GM23338 (cell line): ENCODE measurements at regions not wholly inside any gene's neighbourhood (a gene's known extent, or its start where the extent isn't known, plus 50 kb on each side); places are given as distances from the start of the nearest gene placed in this dataset.

Experiments
- ATAC-seq: fragments of 200-7000 bp; cut with Tn5 transposase; 3 replicates; pipeline ENCODE4 v1.9.1; 2020
- DNase-seq: peaks from one replicate; pipeline ENCODE4 v3.0.0-alpha.2; 2015; ENCODE audit warnings: low spot score
- H2AFZ ChIP-seq: fragments of 200-600 bp; sonication (generic); 2 replicates; pipeline ENCODE4 v1.8.0; 2016; ENCODE audit warnings: antibody characterized with exemption, mild to moderate bottlenecking, moderate library complexity
- H3F3A ChIP-seq: fragments of 200-600 bp; sonication (generic); replicated peaks from 2 replicates; pipeline ENCODE4 v1.8.0; 2017; ENCODE audit warnings: antibody characterized with exemption, mixed run types, low read depth
- H3K27ac ChIP-seq: fragments of 200-600 bp; sonication (generic); 2 replicates; pipeline ENCODE4 v1.6.1; 2016; ENCODE audit warnings: low read depth
- H3K27me3 ChIP-seq: fragments of 200-600 bp; sonication (generic); 2 replicates; pipeline ENCODE4 v1.8.0; 2016; ENCODE audit warnings: mild to moderate bottlenecking, mixed run types, moderate library complexity; ENCODE audit not compliant: insufficient read depth
- H3K36me3 ChIP-seq: fragments of 200-600 bp; sonication (generic); 2 replicates; pipeline ENCODE4 v1.8.0; 2016; ENCODE audit warnings: mild to moderate bottlenecking; ENCODE audit not compliant: insufficient read depth
- H3K4me1 ChIP-seq: fragments of 200-600 bp; sonication (generic); 2 replicates; pipeline ENCODE4 v1.8.0; 2016; ENCODE audit warnings: mild to moderate bottlenecking, moderate library complexity; ENCODE audit not compliant: insufficient read depth
- H3K4me2 ChIP-seq: fragments of 200-600 bp; sonication (generic); 2 replicates; pipeline ENCODE4 v1.7.1; 2017; ENCODE audit warnings: mixed run types
- H3K4me3 ChIP-seq: fragments of 200-600 bp; sonication (generic); 2 replicates; pipeline ENCODE4 v1.6.1; 2016; ENCODE audit warnings: mixed run types
- H3K79me2 ChIP-seq: fragments of 200-600 bp; sonication (generic); replicated peaks from 2 replicates; pipeline ENCODE4 v1.8.0; 2017; ENCODE audit warnings: mild to moderate bottlenecking; ENCODE audit not compliant: insufficient read depth
- H3K9me2 ChIP-seq: fragments of 200-600 bp; sonication (generic); 2 replicates; pipeline ENCODE4 v1.8.0; 2017; ENCODE audit not compliant: insufficient read depth
- H4K20me1 ChIP-seq: fragments of 200-600 bp; sonication (generic); replicated peaks from 2 replicates; pipeline ENCODE4 v1.8.0; 2017; ENCODE audit warnings: mild to moderate bottlenecking; ENCODE audit not compliant: insufficient read depth
- H3K27ac Mint-ChIP-seq: 2 replicates; pipeline ENCODE4 v1.8.0; 2020; ENCODE audit warnings: inconsistent platforms, mild to moderate bottlenecking, moderate library complexity, mixed read lengths
- H3K27me3 Mint-ChIP-seq: 3 replicates; pipeline ENCODE4 v1.8.0; 2022; ENCODE audit warnings: low read depth, mild to moderate bottlenecking, moderate library complexity, mixed read lengths, inconsistent platforms; ENCODE audit not compliant: insufficient read depth, poor library complexity
- H3K36me3 Mint-ChIP-seq: 3 replicates; pipeline ENCODE4 v1.8.0; 2021; ENCODE audit warnings: low read depth, mild to moderate bottlenecking, inconsistent platforms, moderate library complexity, mixed read lengths
- H3K4me1 Mint-ChIP-seq: 3 replicates; pipeline ENCODE4 v1.8.0; 2020; ENCODE audit warnings: mild to moderate bottlenecking, inconsistent platforms, mixed read lengths
- H3K4me3 Mint-ChIP-seq: 3 replicates; pipeline ENCODE4 v1.8.0; 2021; ENCODE audit warnings: moderate library complexity, mild to moderate bottlenecking, inconsistent platforms, mixed read lengths
- H3K9me3 Mint-ChIP-seq: 3 replicates; pipeline ENCODE4 v1.8.0; 2020; ENCODE audit warnings: moderate library complexity, mild to moderate bottlenecking, inconsistent platforms, mixed read lengths
- CREB1 ChIP-seq: fragments of 250-450 bp; sonication (Bioruptor Pico); IDR thresholded peaks from 2 replicates; pipeline ENCODE4 v1.5.0; 2020; ENCODE audit warnings: low read depth, mild to moderate bottlenecking, moderate library complexity
- ETS1 ChIP-seq: IDR thresholded peaks from 2 replicates; pipeline ENCODE4 v1.6.1; 2016; ENCODE audit warnings: antibody characterized with exemption
- EZH2 ChIP-seq: fragments of 200-600 bp; sonication (generic); IDR thresholded peaks from one replicate; pipeline ENCODE4 v1.8.0; 2017; ENCODE audit warnings: antibody characterized with exemption, mild to moderate bottlenecking, low read depth; ENCODE audit not compliant: unreplicated experiment
- EZH2phosphoT487 ChIP-seq: fragments of 200-600 bp; sonication (generic); IDR thresholded peaks from one replicate; pipeline ENCODE4 v1.8.1; 2018; ENCODE audit warnings: antibody characterized with exemption; ENCODE audit not compliant: unreplicated experiment
- REST ChIP-seq: IDR thresholded peaks from one replicate; pipeline ENCODE4 v1.6.1; 2018; ENCODE audit warnings: antibody characterized with exemption; ENCODE audit not compliant: unreplicated experiment
- ZNF114 ChIP-seq: fragments of 250-450 bp; sonication (Bioruptor Pico); IDR thresholded peaks from 2 replicates; pipeline ENCODE4 v1.5.0; 2020; ENCODE audit warnings: mild to moderate bottlenecking, moderate library complexity
- ZNF331 ChIP-seq: fragments of 250-450 bp; sonication (Bioruptor Pico); IDR thresholded peaks from 2 replicates; pipeline ENCODE4 v1.5.0; 2020; ENCODE audit warnings: low read depth, mild to moderate bottlenecking, moderate library complexity
- ZNF462 ChIP-seq: fragments of 250-450 bp; sonication (Bioruptor Pico); IDR thresholded peaks from 2 replicates; pipeline ENCODE4 v1.5.0; 2020; ENCODE audit warnings: mild to moderate bottlenecking, moderate library complexity

GRCh38 chr3:153250446-153250845 lies 88.4 kb downstream of the RAP2B start:
- TF ChIP-seq EZH2phosphoT487 (no peak), ZNF462 (CRISPR knock-in tag) (no peak), ZNF331 (CRISPR knock-in tag) (no peak), ETS1 (no peak), CREB1 (CRISPR knock-in tag) (no peak), REST (no peak), ZNF114 (CRISPR knock-in tag) (no peak), EZH2 (no peak)
- no peak overlapping the region for H3K27ac Mint-ChIP-seq
- no peaks in the 10 kb centered on the region for H3K36me3 ChIP-seq
- DNase-seq: no peak
- no peaks in the 10 kb centered on the region for H3F3A ChIP-seq
- no peaks in the 10 kb centered on the region for H4K20me1 ChIP-seq
- H3K27me3 ChIP-seq: no peaks in the 10 kb centered on the region
- no peak overlapping the region for H3K4me3 Mint-ChIP-seq
- H3K27me3 Mint-ChIP-seq: no peaks in the 10 kb centered on the region
- no peak overlapping the region for H3K27ac ChIP-seq
- H3K4me1 ChIP-seq: peaks cover 11% of the 10 kb centered on the region; the same call in 1 of the 2 replicates
- H3K79me2 ChIP-seq: no peaks in the 10 kb centered on the region
- H3K4me2 ChIP-seq: no peak overlapping the region
- H3K9me3 Mint-ChIP-seq: no peaks in the 10 kb centered on the region
- H3K9me2 ChIP-seq: no peaks in the 10 kb centered on the region
- H2AFZ ChIP-seq: no peak overlapping the region
- no peaks in the 10 kb centered on the region; the same call in 2 of the 3 replicates for H3K36me3 Mint-ChIP-seq
- no peak overlapping the region for H3K4me3 ChIP-seq
- no peak for ATAC-seq
- H3K4me1 Mint-ChIP-seq: peaks cover 10% of the 10 kb centered on the region; the same call in 2 of the 3 replicates
